ENCODE measurements at regions not wholly inside any gene's neighbourhood (a gene's known extent, or its start where the extent isn't known, plus 50 kb on each side); places are given as distances from the start of the nearest gene placed in this dataset.

DNA sequence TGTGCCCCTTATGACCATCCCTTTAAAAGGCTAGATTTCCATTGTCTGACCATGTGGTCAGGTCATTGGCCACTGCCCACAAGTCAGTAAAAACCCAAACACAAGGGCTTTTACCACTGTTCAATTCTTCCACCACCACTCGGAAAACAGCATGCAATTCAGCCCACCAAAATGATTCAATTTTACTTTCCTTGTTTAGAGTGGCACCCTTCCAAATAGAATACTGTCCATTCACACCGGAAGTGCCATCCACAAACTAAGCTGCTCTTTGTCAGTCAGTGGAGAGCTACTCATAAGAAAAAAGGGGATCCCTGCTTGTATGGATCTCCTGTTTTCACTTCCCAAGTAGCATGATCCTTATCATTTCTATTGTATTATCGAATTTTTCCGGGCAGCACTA lies 350.7 kb upstream of the MBL2 start:
- TF ChIP-seq, protein P1, sequence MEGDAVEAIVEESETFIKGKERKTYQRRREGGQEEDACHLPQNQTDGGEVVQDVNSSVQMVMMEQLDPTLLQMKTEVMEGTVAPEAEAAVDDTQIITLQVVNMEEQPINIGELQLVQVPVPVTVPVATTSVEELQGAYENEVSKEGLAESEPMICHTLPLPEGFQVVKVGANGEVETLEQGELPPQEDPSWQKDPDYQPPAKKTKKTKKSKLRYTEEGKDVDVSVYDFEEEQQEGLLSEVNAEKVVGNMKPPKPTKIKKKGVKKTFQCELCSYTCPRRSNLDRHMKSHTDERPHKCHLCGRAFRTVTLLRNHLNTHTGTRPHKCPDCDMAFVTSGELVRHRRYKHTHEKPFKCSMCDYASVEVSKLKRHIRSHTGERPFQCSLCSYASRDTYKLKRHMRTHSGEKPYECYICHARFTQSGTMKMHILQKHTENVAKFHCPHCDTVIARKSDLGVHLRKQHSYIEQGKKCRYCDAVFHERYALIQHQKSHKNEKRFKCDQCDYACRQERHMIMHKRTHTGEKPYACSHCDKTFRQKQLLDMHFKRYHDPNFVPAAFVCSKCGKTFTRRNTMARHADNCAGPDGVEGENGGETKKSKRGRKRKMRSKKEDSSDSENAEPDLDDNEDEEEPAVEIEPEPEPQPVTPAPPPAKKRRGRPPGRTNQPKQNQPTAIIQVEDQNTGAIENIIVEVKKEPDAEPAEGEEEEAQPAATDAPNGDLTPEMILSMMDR (conservative IDR thresholded peaks at IDR 0.05; ENCODE audit: low read depth, low read length): no peak
- no peak for DNase-seq (ENCODE audit: low read depth)
- no peak overlapping the region for H3K4me3 ChIP-seq (ENCODE audit: low read depth, low read length)

DNA sequence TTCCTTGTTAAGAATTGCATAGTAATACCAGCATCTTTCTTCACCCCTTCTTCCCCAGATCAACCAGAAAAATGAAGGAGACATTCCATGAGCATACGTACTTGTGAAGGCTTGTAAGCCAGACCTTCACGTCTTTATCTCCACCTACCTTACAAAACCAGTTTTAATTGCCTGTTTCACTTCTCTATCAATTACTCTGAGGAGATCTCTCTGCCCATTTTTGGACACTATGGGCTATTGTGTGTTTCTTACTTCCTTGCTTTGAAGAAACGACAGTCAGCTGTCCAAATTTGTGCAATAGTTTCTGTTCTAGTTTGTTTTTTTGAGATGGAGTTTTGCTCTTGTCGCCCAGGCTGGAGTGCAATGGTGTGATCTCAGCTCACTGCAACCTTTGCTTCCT lies 349.7 kb upstream of the MBL2 start:
- H3K4me3 ChIP-seq (ENCODE audit: low read depth, low read length): no peak overlapping the region
- no peak for DNase-seq (ENCODE audit: low read depth)
- TF ChIP-seq, protein P1 (conservative IDR thresholded peaks at IDR 0.05; ENCODE audit: low read depth, low read length): no peak

DNA sequence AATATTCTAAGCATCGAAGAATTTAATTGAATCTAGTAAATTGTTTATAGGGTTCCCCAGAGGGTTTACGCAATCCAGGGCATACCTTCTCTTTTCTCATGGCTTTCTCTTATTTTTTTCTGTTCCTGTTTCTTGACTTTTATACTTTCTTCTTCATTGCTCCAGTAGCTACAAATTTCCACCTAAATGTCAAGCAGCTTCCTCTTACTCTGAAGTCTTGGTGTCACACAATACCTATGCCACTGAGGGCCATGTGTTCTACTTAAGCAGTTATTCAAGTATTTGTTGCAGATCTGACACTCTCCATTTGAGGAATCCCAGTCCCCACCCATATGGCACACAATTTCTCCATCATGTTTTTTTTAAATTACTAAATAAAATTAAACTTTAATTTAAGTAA lies 343.1 kb upstream of the MBL2 start:
- no peak for DNase-seq (ENCODE audit: low read depth)
- no peak overlapping the region for H3K4me3 ChIP-seq (ENCODE audit: low read depth, low read length)
- TF ChIP-seq, protein P1 (conservative IDR thresholded peaks at IDR 0.05; ENCODE audit: low read depth, low read length): no peak

DNA sequence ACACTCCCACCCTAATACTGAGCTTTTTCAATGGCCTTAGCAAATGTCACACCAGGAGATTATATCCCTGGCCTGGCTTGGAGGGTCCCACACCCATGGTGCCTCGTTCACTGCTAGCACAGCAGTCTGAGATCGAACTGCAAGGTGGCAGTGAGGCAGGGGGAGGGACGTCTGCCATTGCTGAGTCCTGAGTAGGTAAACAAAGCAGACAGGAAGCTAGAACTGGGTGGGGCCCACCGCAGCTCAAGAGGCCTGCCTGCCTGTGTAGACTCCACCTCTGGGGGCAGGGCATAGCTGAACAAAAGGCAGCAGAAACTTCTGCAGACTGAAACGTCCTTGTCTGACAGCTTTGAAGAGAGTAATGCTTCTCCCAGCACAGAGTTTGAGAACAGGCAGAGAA lies 338.9 kb upstream of the MBL2 start:
- TF ChIP-seq, protein P1 (conservative IDR thresholded peaks at IDR 0.05; ENCODE audit: low read depth, low read length): no peak
- no peak for DNase-seq (ENCODE audit: low read depth)
- no peak overlapping the region for H3K4me3 ChIP-seq (ENCODE audit: low read depth, low read length)

DNA sequence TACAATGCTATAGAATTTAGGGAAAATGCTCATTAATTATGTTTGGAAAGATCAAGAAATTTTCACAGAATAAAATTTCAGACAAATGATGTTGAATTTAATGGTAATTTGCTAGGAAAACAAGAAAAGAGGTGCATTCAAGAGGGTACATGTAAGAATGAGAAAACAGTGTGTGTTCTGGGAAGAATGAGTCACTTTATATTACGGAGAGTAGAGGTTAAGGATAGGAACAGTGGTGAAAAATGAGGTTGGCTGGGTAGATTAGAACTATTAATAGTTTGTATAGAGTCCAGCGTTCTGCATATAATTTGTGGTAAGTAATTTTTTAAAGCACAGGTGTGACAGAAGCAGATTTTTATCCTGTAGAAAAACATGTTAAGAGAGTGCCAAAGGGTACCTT lies 336.7 kb upstream of the MBL2 start:
- no peak overlapping the region for H3K4me3 ChIP-seq (ENCODE audit: low read depth, low read length)
- TF ChIP-seq, protein P1 (conservative IDR thresholded peaks at IDR 0.05; ENCODE audit: low read depth, low read length): no peak
- DNase-seq (ENCODE audit: low read depth): no peak

DNA sequence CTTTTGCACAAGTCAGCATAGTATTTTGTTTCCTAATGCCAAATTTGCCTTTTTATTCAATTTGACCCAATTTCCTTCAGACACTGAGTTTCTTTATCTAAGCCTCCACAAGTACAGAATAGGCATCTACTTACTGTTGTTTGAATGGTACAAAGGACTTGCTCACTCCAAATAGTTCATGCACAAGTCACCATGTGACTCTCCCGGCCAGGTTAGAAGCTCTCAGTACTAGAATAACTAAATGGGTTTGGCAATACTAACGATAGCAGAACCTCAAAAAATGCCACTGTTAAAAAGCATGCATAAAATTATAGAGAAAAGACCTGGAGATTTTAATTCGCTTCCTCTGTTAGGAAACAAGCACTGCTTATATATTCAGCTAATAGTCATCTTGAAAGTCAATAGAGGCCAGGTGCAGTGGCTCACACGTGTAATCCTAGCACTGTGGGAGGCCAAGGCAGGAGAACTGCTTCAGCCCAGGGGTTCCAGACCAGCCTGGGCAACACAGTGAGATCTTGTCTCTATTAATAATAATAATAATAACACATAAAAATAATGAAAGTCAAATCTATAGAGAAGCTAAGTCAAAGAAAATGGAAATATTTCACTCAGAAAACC lies 335.8 kb upstream of the MBL2 start:
- no peak overlapping the region for H3K4me3 ChIP-seq (ENCODE audit: low read depth, low read length)
- TF ChIP-seq, protein P1 (conservative IDR thresholded peaks at IDR 0.05; ENCODE audit: low read depth, low read length): no peak
- peak; percentile 16 for DNase-seq (ENCODE audit: low read depth)

DNA sequence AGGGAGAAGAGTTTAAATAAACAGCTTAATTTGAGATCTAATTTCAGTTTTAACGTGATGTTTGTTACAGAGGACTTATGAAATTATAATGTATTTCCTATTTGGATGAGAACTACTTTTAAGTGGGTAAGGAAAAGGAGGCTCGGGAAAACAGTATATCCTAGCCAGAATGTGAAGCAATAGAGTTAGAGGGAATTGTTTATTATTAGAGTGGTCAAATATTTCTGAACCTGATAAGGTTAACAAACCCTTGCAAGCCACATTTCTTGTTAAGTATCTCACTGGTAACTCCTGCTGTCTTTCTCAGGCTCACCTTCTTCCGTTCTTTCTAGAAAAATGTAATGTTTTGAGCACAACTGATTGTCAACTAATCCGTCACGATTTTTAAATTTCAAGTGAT lies 335.1 kb upstream of the MBL2 start:
- H3K4me3 ChIP-seq (ENCODE audit: low read depth, low read length): no peak overlapping the region
- TF ChIP-seq, protein P1 (conservative IDR thresholded peaks at IDR 0.05; ENCODE audit: low read depth, low read length): no peak
- no peak for DNase-seq (ENCODE audit: low read depth)
